Left renal cortex interstitium (tissue), 4 donors: ENCODE measurements at regions not wholly inside any gene's neighbourhood (a gene's known extent, or its start where the extent isn't known, plus 50 kb on each side); places are given as distances from the start of the nearest gene placed in this dataset.
"Not testable (repeated sequence)": the region's sequence is repeated elsewhere in the genome, so short reads cannot be mapped to it uniquely, and the experiment has no call there.

Source experiments
- DNase-seq, 4 donors: peaks; one replicate each; pipeline ENCODE4 v3.0.0-alpha.2; 2013; ENCODE audit warnings: low read depth in 4 of 4, low spot score in 2 of 4, missing footprints in 1 of 4

GRCh38 chr6:3919849-3920248 lies 70.7 kb downstream of the FAM50B start:
- no peak for DNase-seq

- DNase-seq = no peak
Observed at GRCh38 chr6:3920321-3920720, 71.1 kb downstream of the FAM50B start.

GRCh38 chr6:3921663-3922062 lies 72.5 kb downstream of the FAM50B start:
- DNase-seq = no peak

GRCh38 chr6:3922619-3923018 lies 73.4 kb downstream of the FAM50B start:
- DNase-seq = not testable (repeated sequence)

GRCh38 chr6:3925223-3926149 lies 76.3 kb downstream of the FAM50B start:
- DNase-seq = not testable (repeated sequence)

- no peak for DNase-seq
Observed at GRCh38 chr6:3926150-3926482, 76.9 kb downstream of the FAM50B start.

GRCh38 chr6:3928111-3928510 lies 78.9 kb downstream of the FAM50B start:
- no peak for DNase-seq

- DNase-seq = no peak
Observed at GRCh38 chr6:3929281-3929798, 80.2 kb downstream of the FAM50B start.

- DNase-seq = no peak
Observed at GRCh38 chr6:3937438-3937837, 88.3 kb downstream of the FAM50B start.

- no peak for DNase-seq
Observed at GRCh38 chr6:3938715-3939367, 89.7 kb downstream of the FAM50B start.

- DNase-seq = no peak
Observed at GRCh38 chr6:3939368-3939958, 90.3 kb downstream of the FAM50B start.

- no peak for DNase-seq
Observed at GRCh38 chr6:3939964-3940363, 90.8 kb downstream of the FAM50B start.

- DNase-seq = no peak
Observed at GRCh38 chr6:3940703-3941102, 91.5 kb downstream of the FAM50B start.

GRCh38 chr6:3943331-3943765 lies 94.2 kb downstream of the FAM50B start:
- DNase-seq = peak in 1 of 4 donors; percentile 17

- no peak for DNase-seq
Observed at GRCh38 chr6:3944246-3944645, 95.1 kb downstream of the FAM50B start.

- DNase-seq = no peak
Observed at GRCh38 chr6:3946778-3947177, 97.6 kb downstream of the FAM50B start.

GRCh38 chr6:3948866-3949265 lies 99.7 kb downstream of the FAM50B start:
- no peak for DNase-seq

GRCh38 chr6:3949521-3949920 lies 100.3 kb downstream of the FAM50B start:
- no peak for DNase-seq

GRCh38 chr6:3956054-3956453 lies 106.9 kb downstream of the FAM50B start:
- no peak for DNase-seq

- no peak for DNase-seq
Observed at GRCh38 chr6:3957321-3957720, 108.1 kb downstream of the FAM50B start.

GRCh38 chr6:3958255-3958654 lies 109.1 kb downstream of the FAM50B start:
- no peak for DNase-seq
